Fibroblast of lung (primary cell): ENCODE measurements at regions not wholly inside any gene's neighbourhood (a gene's known extent, or its start where the extent isn't known, plus 50 kb on each side); places are given as distances from the start of the nearest gene placed in this dataset.
"Not testable (repeated sequence)": the region's sequence is repeated elsewhere in the genome, so short reads cannot be mapped to it uniquely, and the experiment has no call there.

ENCODE experiments used
- DNase-seq, 2 donors: peaks; one replicate each; pipeline versions ENCODE4 v3.0.0 to v3.0.0-alpha.2; 2010; ENCODE audit warnings: low read depth in 2 of 2
- H2AFZ ChIP-seq: 2 replicates; pipeline ENCODE4 v1.5.1; 2012; ENCODE audit warnings: low read length, control low read depth, inconsistent platforms
- H3K27ac ChIP-seq: 2 replicates; pipeline ENCODE4 v1.5.1; 2011; ENCODE audit warnings: low read length, control low read depth; ENCODE audit not compliant: insufficient read depth
- H3K27me3 ChIP-seq: 2 replicates; pipeline ENCODE4 v1.5.1; 2011; ENCODE audit warnings: mild to moderate bottlenecking, low read length; ENCODE audit not compliant: control insufficient read depth, insufficient read depth
- H3K36me3 ChIP-seq: 2 replicates; pipeline ENCODE4 v1.5.1; 2011; ENCODE audit warnings: low read length; ENCODE audit not compliant: control insufficient read depth, insufficient read depth
- H3K4me1 ChIP-seq: 2 replicates; pipeline ENCODE4 v1.5.1; 2011; ENCODE audit warnings: low read length; ENCODE audit not compliant: control insufficient read depth, insufficient read depth; ENCODE audit errors: extremely low read depth
- H3K4me2 ChIP-seq: 2 replicates; pipeline ENCODE4 v1.5.1; 2011; ENCODE audit warnings: low read length, control low read depth; ENCODE audit not compliant: insufficient read depth; ENCODE audit errors: extremely low read depth
- H3K4me3 ChIP-seq, 4 experiments: fragments of 200-600 bp in 1 of 4; sonication (generic) in 1 of 4; replicated peaks in 1 of 4; 2 replicates each; pipeline ENCODE4 v1.5.1; 2011 to 2016; ENCODE audit warnings: low read length in 4 of 4, low read depth in 3 of 4, mild to moderate bottlenecking in 3 of 4, control low read depth in 2 of 4, inconsistent platforms in 1 of 4, mixed read lengths in 1 of 4; ENCODE audit not compliant: insufficient read depth in 1 of 4; ENCODE audit errors: control extremely low read depth in 1 of 4
- H3K79me2 ChIP-seq: 2 replicates; pipeline ENCODE4 v1.5.1; 2012; ENCODE audit warnings: mild to moderate bottlenecking, low read length, inconsistent platforms; ENCODE audit not compliant: control insufficient read depth, insufficient read depth
- H3K9ac ChIP-seq: 2 replicates; pipeline ENCODE4 v1.5.1; 2011; ENCODE audit warnings: mild to moderate bottlenecking, low read length, control low read depth; ENCODE audit not compliant: insufficient read depth
- H3K9me3 ChIP-seq: 2 replicates; pipeline ENCODE4 v1.5.1; 2012; ENCODE audit warnings: low read depth, low read length; ENCODE audit not compliant: control insufficient read depth, insufficient read depth
- H4K20me1 ChIP-seq: 2 replicates; pipeline ENCODE4 v1.5.1; 2011; ENCODE audit warnings: low read length; ENCODE audit not compliant: control insufficient read depth, insufficient read depth; ENCODE audit errors: extremely low read depth
- EZH2 ChIP-seq: IDR thresholded peaks from 2 replicates; pipeline ENCODE4 v1.5.1; 2012; ENCODE audit warnings: low read length, control low read depth, mild to moderate bottlenecking; ENCODE audit errors: missing control alignments
- TF ChIP-seq, protein P1 (sequence below), 2 donors: IDR thresholded peaks in 1 of 2; conservative IDR thresholded peaks in 1 of 2; 1 replicate in 1 of 2; 2 replicates in 1 of 2; pipeline ENCODE4 v1.5.1; 2011 to 2012; ENCODE audit warnings: low read length in 2 of 2, control low read depth in 1 of 2, inconsistent platforms in 1 of 2, low read depth in 1 of 2, mild to moderate bottlenecking in 1 of 2

DNA sequence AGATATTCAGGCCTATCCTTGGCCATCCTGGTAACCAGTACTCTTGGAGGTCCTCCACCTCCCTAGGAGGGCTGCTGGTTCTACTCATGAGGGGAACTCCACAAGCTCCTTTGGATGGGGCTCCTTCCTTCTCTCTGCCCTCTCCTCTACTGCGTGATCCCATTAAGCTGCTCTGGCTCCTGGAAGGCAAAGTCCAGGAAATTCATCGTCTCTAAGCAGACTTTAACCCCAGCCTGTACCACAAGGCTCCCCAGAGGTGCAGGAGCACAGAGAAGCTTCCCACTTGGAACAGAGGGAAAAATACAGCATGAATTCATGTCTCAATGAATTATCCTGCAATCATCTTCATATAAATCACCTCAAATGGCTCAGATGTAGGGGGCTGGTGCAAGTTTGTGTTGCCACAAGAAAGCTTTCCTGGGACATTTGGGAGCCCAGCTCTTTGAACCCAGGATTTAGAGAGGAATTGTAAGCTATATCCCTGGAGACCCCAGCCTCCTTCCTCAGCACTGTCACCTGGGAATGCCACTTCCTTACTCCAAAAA, 355.4 kb downstream of the CDC5L start:
- no peak overlapping the region for H3K4me2 ChIP-seq
- H3K79me2 ChIP-seq, result no peaks in the 10 kb centered on the region
- H3K27me3 ChIP-seq, result no peaks in the 10 kb centered on the region
- TF ChIP-seq EZH2, result no peak
- TF ChIP-seq, protein P1, sequence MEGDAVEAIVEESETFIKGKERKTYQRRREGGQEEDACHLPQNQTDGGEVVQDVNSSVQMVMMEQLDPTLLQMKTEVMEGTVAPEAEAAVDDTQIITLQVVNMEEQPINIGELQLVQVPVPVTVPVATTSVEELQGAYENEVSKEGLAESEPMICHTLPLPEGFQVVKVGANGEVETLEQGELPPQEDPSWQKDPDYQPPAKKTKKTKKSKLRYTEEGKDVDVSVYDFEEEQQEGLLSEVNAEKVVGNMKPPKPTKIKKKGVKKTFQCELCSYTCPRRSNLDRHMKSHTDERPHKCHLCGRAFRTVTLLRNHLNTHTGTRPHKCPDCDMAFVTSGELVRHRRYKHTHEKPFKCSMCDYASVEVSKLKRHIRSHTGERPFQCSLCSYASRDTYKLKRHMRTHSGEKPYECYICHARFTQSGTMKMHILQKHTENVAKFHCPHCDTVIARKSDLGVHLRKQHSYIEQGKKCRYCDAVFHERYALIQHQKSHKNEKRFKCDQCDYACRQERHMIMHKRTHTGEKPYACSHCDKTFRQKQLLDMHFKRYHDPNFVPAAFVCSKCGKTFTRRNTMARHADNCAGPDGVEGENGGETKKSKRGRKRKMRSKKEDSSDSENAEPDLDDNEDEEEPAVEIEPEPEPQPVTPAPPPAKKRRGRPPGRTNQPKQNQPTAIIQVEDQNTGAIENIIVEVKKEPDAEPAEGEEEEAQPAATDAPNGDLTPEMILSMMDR (conservative IDR thresholded peaks at IDR 0.05 in 1 of 2, IDR thresholded peaks at IDR 0.05 in 1 of 2; ENCODE audit: low read depth in 1 of 2, low read length in 2 of 2), result no peak
- H3K9ac ChIP-seq, result no peak overlapping the region
- H3K4me3 ChIP-seq, result no peak overlapping the region
- no peaks in the 10 kb centered on the region for H3K9me3 ChIP-seq
- no peaks in the 10 kb centered on the region for H4K20me1 ChIP-seq
- no peak overlapping the region for H2AFZ ChIP-seq
- DNase-seq, result no peak
- H3K27ac ChIP-seq, result no peak overlapping the region
- H3K4me1 ChIP-seq, result peaks cover 8% of the 10 kb centered on the region
- H3K36me3 ChIP-seq, result no peaks in the 10 kb centered on the region

- H3K4me2 ChIP-seq, H3K9ac ChIP-seq, H3K4me3 ChIP-seq, DNase-seq, H3K36me3 ChIP-seq, H2AFZ ChIP-seq, H4K20me1 ChIP-seq, H3K4me1 ChIP-seq, H3K9me3 ChIP-seq, H3K27ac ChIP-seq, H3K79me2 ChIP-seq, H3K27me3 ChIP-seq: not testable (repeated sequence)
These were observed 372.6 kb downstream of the CDC5L start for GRCh38 chr6:44760116-44760515.

- DNase-seq, result no peak
- no peak overlapping the region for H3K9ac ChIP-seq
- H3K4me3 ChIP-seq, result no peak overlapping the region
- H3K9me3 ChIP-seq, result no peaks in the 10 kb centered on the region
- no peak overlapping the region for H2AFZ ChIP-seq
- no peaks in the 10 kb centered on the region for H4K20me1 ChIP-seq
- TF ChIP-seq EZH2, result no peak
- TF ChIP-seq, protein P1 (conservative IDR thresholded peaks at IDR 0.05 in 1 of 2, IDR thresholded peaks at IDR 0.05 in 1 of 2; ENCODE audit: low read depth in 1 of 2, low read length in 2 of 2), result no peak
- no peak overlapping the region for H3K4me2 ChIP-seq
- H3K27ac ChIP-seq, result no peak overlapping the region
- H3K36me3 ChIP-seq, result no peaks in the 10 kb centered on the region
- no peaks in the 10 kb centered on the region for H3K79me2 ChIP-seq
- H3K27me3 ChIP-seq, result no peaks in the 10 kb centered on the region
- no peaks in the 10 kb centered on the region for H3K4me1 ChIP-seq
These were observed 373.5 kb downstream of the CDC5L start for GRCh38 chr6:44761046-44761445.
